Body of pancreas (tissue), 4 donors: ENCODE measurements at regions not wholly inside any gene's neighbourhood (a gene's known extent, or its start where the extent isn't known, plus 50 kb on each side); places are given as distances from the start of the nearest gene placed in this dataset.

ENCODE experiments used
- ATAC-seq: fragments of 150-250 bp; one replicate; pipeline ENCODE4 v1.9.1; 2016
- DNase-seq, 4 donors: peaks; one replicate each; pipeline ENCODE4 v3.0.0-alpha.2; 2019
- H3K27ac ChIP-seq, 4 donors: fragments of 200-600 bp; sonication (generic); 1 replicate in 3 of 4; 2 replicates in 1 of 4; pipeline versions ENCODE4 v1.5.1 to v1.6.1; 2016 to 2019; ENCODE audit warnings: mild to moderate bottlenecking in 1 of 4, mixed read lengths in 1 of 4, moderate library complexity in 1 of 4
- H3K27me3 ChIP-seq, 2 donors: fragments of 200-600 bp; sonication (generic); one replicate each; pipeline ENCODE4 v1.6.0; 2016; ENCODE audit warnings: mild to moderate bottlenecking in 1 of 2
- H3K36me3 ChIP-seq, 2 donors: fragments of 200-600 bp; sonication (generic); replicated peaks in 1 of 2; 2 replicates each; pipeline ENCODE4 v1.5.1; 2016; ENCODE audit warnings: low read depth in 2 of 2; ENCODE audit not compliant: insufficient read depth in 1 of 2
- H3K4me1 ChIP-seq: fragments of 200-600 bp; sonication (generic); one replicate; pipeline ENCODE4 v1.6.0; 2016
- H3K4me3 ChIP-seq, 2 donors: fragments of 200-600 bp; sonication (generic); 1 replicate in 1 of 2; 2 replicates in 1 of 2; pipeline ENCODE4 v1.5.1; 2016 to 2019
- H3K9me3 ChIP-seq, 3 donors: fragments of 200-600 bp; sonication (generic); 1 replicate in 2 of 3; 2 replicates in 1 of 3; pipeline ENCODE4 v1.5.1; 2016
- POLR2A ChIP-seq, 3 donors: fragments of 450-650 bp; IDR thresholded peaks; one replicate each; pipeline ENCODE4 v1.6.1; 2016; ENCODE audit warnings: antibody characterized with exemption in 3 of 3, mild to moderate bottlenecking in 2 of 3
- WGBS, 2 donors: methylation state at CpG; one replicate each; pipeline ENCODE4 v1.1.5; 2017; 5-methylcytosine and 5-hydroxymethylcytosine counted together
- intact Hi-C: fragments of 100-400 bp; cut with DNase I; formaldehyde crosslinking; loops from one replicate; pipeline ENCODE4 v1.15.1; 2023
- TF ChIP-seq, protein P1 (sequence below), 7 experiments: fragments of 450-650 bp in 4 of 7; fragments of 200-600 bp in 3 of 7; sonication (generic) in 3 of 7; IDR thresholded peaks; one replicate each; pipeline ENCODE4 v1.5.1; 2016 to 2019; ENCODE audit warnings: antibody characterized with exemption in 7 of 7

DNA sequence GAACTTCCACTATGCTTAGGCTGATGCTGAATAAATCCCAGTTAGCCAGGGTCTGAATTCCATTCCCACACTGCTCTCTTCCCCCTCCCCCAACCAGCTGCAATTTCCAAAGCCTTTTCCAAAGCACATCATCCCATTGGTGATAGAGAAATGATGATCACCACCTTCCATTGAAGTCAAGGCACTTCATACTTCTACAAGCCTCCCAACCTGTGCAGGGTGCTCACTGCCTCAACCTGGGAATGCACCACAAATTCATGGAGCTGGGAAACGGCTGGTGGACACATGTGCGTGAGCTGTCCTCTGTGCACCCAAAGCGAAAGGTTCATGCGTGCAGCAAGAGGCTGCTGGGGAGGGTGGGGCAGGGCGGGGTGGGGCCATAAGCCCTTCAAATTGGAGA, 302.7 kb upstream of the IRX3 start:
- Histone ChIP-seq H3K4me3 (no peak overlapping the region), H3K36me3 (no peaks in the 10 kb centered on the region), H3K4me1 (no peaks in the 10 kb centered on the region), H3K27me3 (no peaks in the 10 kb centered on the region), H3K27ac (no peak overlapping the region), H3K9me3 (no peaks in the 10 kb centered on the region)
- ATAC-seq, result no peak
- no peak for TF ChIP-seq POLR2A (IDR thresholded peaks at IDR 0.05)
- TF ChIP-seq, protein P1, sequence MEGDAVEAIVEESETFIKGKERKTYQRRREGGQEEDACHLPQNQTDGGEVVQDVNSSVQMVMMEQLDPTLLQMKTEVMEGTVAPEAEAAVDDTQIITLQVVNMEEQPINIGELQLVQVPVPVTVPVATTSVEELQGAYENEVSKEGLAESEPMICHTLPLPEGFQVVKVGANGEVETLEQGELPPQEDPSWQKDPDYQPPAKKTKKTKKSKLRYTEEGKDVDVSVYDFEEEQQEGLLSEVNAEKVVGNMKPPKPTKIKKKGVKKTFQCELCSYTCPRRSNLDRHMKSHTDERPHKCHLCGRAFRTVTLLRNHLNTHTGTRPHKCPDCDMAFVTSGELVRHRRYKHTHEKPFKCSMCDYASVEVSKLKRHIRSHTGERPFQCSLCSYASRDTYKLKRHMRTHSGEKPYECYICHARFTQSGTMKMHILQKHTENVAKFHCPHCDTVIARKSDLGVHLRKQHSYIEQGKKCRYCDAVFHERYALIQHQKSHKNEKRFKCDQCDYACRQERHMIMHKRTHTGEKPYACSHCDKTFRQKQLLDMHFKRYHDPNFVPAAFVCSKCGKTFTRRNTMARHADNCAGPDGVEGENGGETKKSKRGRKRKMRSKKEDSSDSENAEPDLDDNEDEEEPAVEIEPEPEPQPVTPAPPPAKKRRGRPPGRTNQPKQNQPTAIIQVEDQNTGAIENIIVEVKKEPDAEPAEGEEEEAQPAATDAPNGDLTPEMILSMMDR (IDR thresholded peaks at IDR 0.05), result no peak
- 50 to 54% methylated on average over 5 of the region's 5 CpGs for WGBS, 2 donors
- intact Hi-C loops, result no loop called here
- DNase-seq, result no peak

GRCh38 chr16:54588026-54588425, 301.4 kb upstream of the IRX3 start:
- no peak overlapping the region for H3K27ac ChIP-seq
- 60 to 67% methylated on average over 5 of the region's 5 CpGs for WGBS, 2 donors
- H3K4me3 ChIP-seq, result no peak overlapping the region
- TF ChIP-seq, protein P1 (IDR thresholded peaks at IDR 0.05), result no peak
- no peak for TF ChIP-seq POLR2A (IDR thresholded peaks at IDR 0.05)
- H3K9me3 ChIP-seq, result no peaks in the 10 kb centered on the region
- no peaks in the 10 kb centered on the region for H3K4me1 ChIP-seq
- intact Hi-C loops, result no loop called here
- no peaks in the 10 kb centered on the region for H3K36me3 ChIP-seq
- no peak for DNase-seq
- ATAC-seq, result no peak
- no peaks in the 10 kb centered on the region for H3K27me3 ChIP-seq

- no peak for TF ChIP-seq POLR2A (IDR thresholded peaks at IDR 0.05)
- TF ChIP-seq, protein P1 (IDR thresholded peaks at IDR 0.05), result no peak
- 47 to 68% methylated on average over 2 to 3 of the region's 3 CpGs for WGBS, 2 donors
- Histone ChIP-seq H3K27me3 (no peaks in the 10 kb centered on the region), H3K9me3 (no peaks in the 10 kb centered on the region), H3K27ac (no peak overlapping the region), H3K36me3 (no peaks in the 10 kb centered on the region), H3K4me3 (no peak overlapping the region), H3K4me1 (no peaks in the 10 kb centered on the region)
- intact Hi-C loops, result no loop called here
- DNase-seq (no peak), ATAC-seq (no peak)
Observed at GRCh38 chr16:54587176-54587515, 300.6 kb upstream of the IRX3 start.

- WGBS, 2 donors, result 56 to 58% methylated on average over 4 of the region's 4 CpGs
- H3K4me3 ChIP-seq, result no peak overlapping the region
- ATAC-seq (no peak), DNase-seq (no peak)
- no peaks in the 10 kb centered on the region for H3K4me1 ChIP-seq
- no peak overlapping the region for H3K27ac ChIP-seq
- no peaks in the 10 kb centered on the region for H3K27me3 ChIP-seq
- TF ChIP-seq POLR2A (IDR thresholded peaks at IDR 0.05), result no peak
- TF ChIP-seq, protein P1 (IDR thresholded peaks at IDR 0.05), result no peak
- no peaks in the 10 kb centered on the region for H3K9me3 ChIP-seq
- intact Hi-C loops, result no loop called here
- H3K36me3 ChIP-seq, result no peaks in the 10 kb centered on the region
Observed at GRCh38 chr16:54586474-54587175, 300.0 kb upstream of the IRX3 start.

DNA sequence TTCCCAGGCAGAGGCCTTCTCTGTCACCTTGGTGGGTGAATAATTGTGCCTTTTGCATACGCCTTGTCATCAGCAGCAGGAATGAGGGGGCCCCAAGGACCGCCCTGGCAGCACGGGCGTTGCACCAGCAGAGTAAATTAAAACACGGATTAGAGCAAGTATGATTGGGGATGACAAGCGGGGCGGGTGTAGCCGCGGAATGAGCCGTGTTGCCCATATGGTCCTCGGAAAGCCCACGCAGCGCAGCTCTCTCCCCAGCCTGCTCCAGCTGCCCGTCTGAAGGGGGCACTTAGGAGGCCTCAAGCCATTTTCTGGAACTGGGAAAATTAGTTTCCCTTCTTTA, 299.4 kb upstream of the IRX3 start:
- 59% methylated on average over 14 of the region's 14 CpGs for WGBS, 2 donors
- no peaks in the 10 kb centered on the region for H3K9me3 ChIP-seq
- intact Hi-C loops, result no loop called here
- DNase-seq (no peak), ATAC-seq (no peak)
- H3K36me3 ChIP-seq, result no peaks in the 10 kb centered on the region
- no peaks in the 10 kb centered on the region for H3K27me3 ChIP-seq
- H3K4me3 ChIP-seq, result no peak overlapping the region
- TF ChIP-seq POLR2A (IDR thresholded peaks at IDR 0.05), result no peak
- TF ChIP-seq, protein P1 (IDR thresholded peaks at IDR 0.05), result no peak
- no peaks in the 10 kb centered on the region for H3K4me1 ChIP-seq
- H3K27ac ChIP-seq, result no peak overlapping the region
